Breast epithelium (tissue), 3 donors: ENCODE measurements at regions not wholly inside any gene's neighbourhood (a gene's known extent, or its start where the extent isn't known, plus 50 kb on each side); places are given as distances from the start of the nearest gene placed in this dataset.

Experiments
- CTCF ChIP-seq, 3 donors: fragments of 450-650 bp; IDR thresholded peaks; one replicate each; pipeline ENCODE4 v1.5.1; 2016 to 2017; ENCODE audit warnings: antibody characterized with exemption in 3 of 3, mild to moderate bottlenecking in 3 of 3, moderate library complexity in 3 of 3
- POLR2A ChIP-seq: fragments of 450-650 bp; IDR thresholded peaks from one replicate; pipeline ENCODE4 v1.6.1; 2016; ENCODE audit warnings: antibody characterized with exemption, mild to moderate bottlenecking, moderate library complexity
- POLR2AphosphoS5 ChIP-seq, 3 donors: sonication (generic); formaldehyde crosslinking; IDR thresholded peaks; one replicate each; pipeline ENCODE4 v1.6.1; 2017; ENCODE audit warnings: antibody characterized with exemption in 3 of 3

DNA sequence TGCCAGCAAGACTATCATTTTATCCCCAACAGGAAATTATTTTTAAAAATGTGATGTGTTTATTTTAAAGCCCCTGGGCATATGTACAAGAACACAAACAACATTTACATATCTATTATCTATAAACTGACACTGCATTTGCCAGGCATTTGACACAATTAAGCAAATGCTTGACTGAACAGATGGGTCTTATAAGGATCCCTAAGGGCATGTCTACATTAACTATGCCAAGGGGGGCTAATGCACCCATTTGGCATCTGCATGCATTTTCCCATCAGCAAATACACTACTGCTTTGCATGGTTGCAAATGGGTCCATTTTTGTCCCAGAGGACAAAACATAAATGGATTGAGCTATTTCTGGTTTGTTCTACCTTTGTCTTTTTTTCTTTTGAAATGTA lies 884.8 kb upstream of the B3GALT2 start:
- TF ChIP-seq POLR2A (no peak), CTCF (IDR thresholded peaks at IDR 0.05) (no peak), POLR2AphosphoS5 (IDR thresholded peaks at IDR 0.05) (no peak)
